BLaER1 treated with 17β-estradiol and CSF1 and Interleukin-3, amounts not matched to agents 10 nM and 100 nM (cell line): ENCODE measurements at regions not wholly inside any gene's neighbourhood (a gene's known extent, or its start where the extent isn't known, plus 50 kb on each side); places are given as distances from the start of the nearest gene placed in this dataset.

Experiments
- H3K27ac ChIP-seq, 11 experiments: shearing (Covaris generic); formaldehyde crosslinking; 2 replicates each; pipeline ENCODE4 v1.8.1; 2022
- H3K27me3 ChIP-seq, 11 experiments: shearing (Covaris generic); formaldehyde crosslinking; 2 replicates each; pipeline ENCODE4 v1.8.1; 2022
- H3K36me3 ChIP-seq, 11 experiments: shearing (Covaris generic); formaldehyde crosslinking; 2 replicates each; pipeline ENCODE4 v1.8.1; 2022
- H3K4me1 ChIP-seq, 10 experiments: shearing (Covaris generic); formaldehyde crosslinking; 2 replicates each; pipeline ENCODE4 v1.8.1; 2022
- H3K4me2 ChIP-seq, 11 experiments: shearing (Covaris generic); formaldehyde crosslinking; 2 replicates each; pipeline ENCODE4 v1.8.1; 2022
- H3K4me3 ChIP-seq, 10 experiments: shearing (Covaris generic); formaldehyde crosslinking; 2 replicates each; pipeline ENCODE4 v1.8.1; 2022
- H3K9ac ChIP-seq, 11 experiments: shearing (Covaris generic); formaldehyde crosslinking; 2 replicates each; pipeline ENCODE4 v1.8.1; 2022
- H3K9me3 ChIP-seq, 11 experiments: shearing (Covaris generic); formaldehyde crosslinking; replicated peaks in 1 of 11; 2 replicates each; pipeline ENCODE4 v1.8.1; 2022
- H4K20me1 ChIP-seq, 11 experiments: shearing (Covaris generic); formaldehyde crosslinking; 2 replicates each; pipeline ENCODE4 v1.8.1; 2022
- Cebpa-rat ChIP-seq, 11 experiments: shearing (Covaris generic); IDR thresholded peaks; 2 replicates each; pipeline ENCODE4 v1.8.1; 2022

GRCh38 chr9:38284588-38285051 is 107.9 kb upstream of the ALDH1B1 start:
- no peak overlapping the region for H3K4me2 ChIP-seq
- TF ChIP-seq Cebpa-rat (IDR thresholded peaks at IDR 0.05): no peak

DNA sequence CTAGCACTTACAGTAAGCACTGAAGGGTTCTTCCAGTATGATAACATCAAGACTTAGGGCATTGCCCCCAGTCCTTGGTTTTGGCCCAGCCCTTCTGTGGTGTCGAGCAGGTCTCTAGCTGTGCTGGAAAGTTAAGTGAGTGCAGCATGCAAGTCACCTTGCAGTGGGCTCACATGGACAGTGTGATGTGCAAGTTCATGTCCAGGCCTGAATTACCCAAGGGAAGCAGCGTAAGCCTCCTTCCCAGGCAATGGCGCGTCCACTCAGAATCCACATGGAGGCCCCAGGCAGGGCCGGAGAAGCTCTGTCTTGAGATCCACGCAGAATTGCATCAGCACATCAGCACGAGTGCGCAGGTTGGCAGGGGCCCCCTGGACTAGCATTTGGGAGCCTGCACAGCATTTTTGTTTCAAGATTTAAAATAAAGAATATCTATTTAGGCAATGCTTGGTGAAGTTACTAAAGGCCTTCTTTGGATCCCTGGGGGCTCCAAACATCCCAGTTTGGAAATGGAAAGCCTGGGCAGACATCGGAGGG is 108.4 kb upstream of the ALDH1B1 start:
- no peak overlapping the region for H3K4me3 ChIP-seq

More at GRCh38 chr9:38284588-38285051, 107.9 kb upstream of the ALDH1B1 start:
- no peaks in the 10 kb centered on the region for H3K9me3 ChIP-seq
- H3K27me3 ChIP-seq: no peaks in the 10 kb centered on the region
- H4K20me1 ChIP-seq: no peaks in the 10 kb centered on the region
- no peaks in the 10 kb centered on the region for H3K36me3 ChIP-seq
- no peak overlapping the region for H3K4me3 ChIP-seq
- H3K9ac ChIP-seq: no peak overlapping the region
- no peak overlapping the region for H3K27ac ChIP-seq
- H3K4me1 ChIP-seq: peaks cover 0 to 7% (median 0%) of the 10 kb centered on the region in 10 experiments; a peak in 5 of 20 replicates

DNA sequence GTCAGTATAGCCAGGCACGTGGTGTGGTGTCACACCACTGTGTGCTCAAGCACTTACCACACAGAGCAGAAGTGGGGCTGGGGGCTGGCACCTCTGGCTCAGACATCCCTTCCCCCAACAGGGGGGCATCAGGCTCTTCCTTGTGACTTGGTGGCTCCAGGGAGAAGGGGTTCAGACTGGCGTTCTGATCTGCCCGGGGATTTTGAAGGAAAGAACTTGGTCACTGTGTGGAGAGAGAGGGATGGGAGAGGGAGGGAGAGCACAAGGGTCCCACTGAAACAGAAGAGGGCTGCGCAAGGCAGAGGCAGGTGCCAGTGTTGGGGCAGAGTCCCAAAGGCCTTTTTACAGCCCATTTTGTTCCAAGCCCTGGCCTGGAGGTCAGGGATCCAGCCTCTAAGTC is 109.7 kb upstream of the ALDH1B1 start:
- H3K27me3 ChIP-seq: no peaks in the 10 kb centered on the region
- H4K20me1 ChIP-seq: no peaks in the 10 kb centered on the region
- no peak overlapping the region for H3K4me2 ChIP-seq
- no peak overlapping the region for H3K27ac ChIP-seq
- no peaks in the 10 kb centered on the region for H3K9me3 ChIP-seq
- no peak for TF ChIP-seq Cebpa-rat (IDR thresholded peaks at IDR 0.05)
- no peak overlapping the region for H3K4me3 ChIP-seq
- H3K36me3 ChIP-seq: no peaks in the 10 kb centered on the region
- H3K9ac ChIP-seq: no peak overlapping the region
- H3K4me1 ChIP-seq: peaks cover 0 to 25% (median 3%) of the 10 kb centered on the region in 10 experiments; a peak in 8 of 20 replicates

More for the DNA sequence above, 108.4 kb upstream of the ALDH1B1 start:
- no peak overlapping the region for H3K4me2 ChIP-seq
- no peak overlapping the region for H3K9ac ChIP-seq
- H4K20me1 ChIP-seq: no peaks in the 10 kb centered on the region
- TF ChIP-seq Cebpa-rat (IDR thresholded peaks at IDR 0.05): no peak
- no peaks in the 10 kb centered on the region for H3K36me3 ChIP-seq
- H3K27me3 ChIP-seq: no peaks in the 10 kb centered on the region
- no peak overlapping the region for H3K27ac ChIP-seq
- H3K4me1 ChIP-seq: peaks cover 0 to 12% (median 0%) of the 10 kb centered on the region in 10 experiments; a peak in 5 of 20 replicates
- H3K9me3 ChIP-seq: no peaks in the 10 kb centered on the region

DNA sequence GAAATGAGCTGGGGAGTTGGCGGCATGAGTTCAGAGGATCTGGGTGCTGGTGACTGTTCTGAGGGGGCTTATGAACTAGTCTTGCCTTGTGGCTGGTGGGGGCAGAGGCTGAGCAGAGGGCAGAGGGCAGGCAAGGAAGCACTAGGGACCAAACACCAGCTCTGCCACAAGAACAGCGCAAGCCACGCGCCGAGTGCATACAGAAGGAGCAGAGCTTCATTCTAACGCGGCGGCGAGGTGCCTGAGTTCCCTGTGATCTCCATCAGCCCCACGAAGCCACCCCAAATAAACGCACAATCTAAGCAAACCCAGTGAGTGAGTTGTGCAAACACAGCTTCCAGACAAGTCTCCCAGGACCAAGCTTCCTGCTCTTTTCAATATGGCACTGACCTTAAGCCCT is 110.6 kb upstream of the ALDH1B1 start:
- no peak overlapping the region for H3K4me2 ChIP-seq
- no peak overlapping the region for H3K4me3 ChIP-seq
- H3K9me3 ChIP-seq: no peaks in the 10 kb centered on the region
- no peaks in the 10 kb centered on the region for H4K20me1 ChIP-seq
- TF ChIP-seq Cebpa-rat (IDR thresholded peaks at IDR 0.05): no peak
- H3K4me1 ChIP-seq: peaks cover 0 to 32% (median 5%) of the 10 kb centered on the region in 10 experiments; a peak in 8 of 20 replicates
- no peaks in the 10 kb centered on the region for H3K36me3 ChIP-seq
- H3K9ac ChIP-seq: no peak overlapping the region
- H3K27me3 ChIP-seq: no peaks in the 10 kb centered on the region
- no peak overlapping the region for H3K27ac ChIP-seq

GRCh38 chr9:38281196-38281595 is 111.3 kb upstream of the ALDH1B1 start:
- no peak overlapping the region for H3K9ac ChIP-seq
- H3K9me3 ChIP-seq: no peaks in the 10 kb centered on the region
- no peaks in the 10 kb centered on the region for H3K36me3 ChIP-seq
- H3K27me3 ChIP-seq: no peaks in the 10 kb centered on the region
- no peak for TF ChIP-seq Cebpa-rat (IDR thresholded peaks at IDR 0.05)
- no peak overlapping the region for H3K4me2 ChIP-seq
- H3K27ac ChIP-seq: no peak overlapping the region
- no peak overlapping the region for H3K4me3 ChIP-seq
- H4K20me1 ChIP-seq: no peaks in the 10 kb centered on the region
- H3K4me1 ChIP-seq: peaks cover 0 to 32% (median 5%) of the 10 kb centered on the region in 10 experiments; a peak in 8 of 20 replicates

GRCh38 chr9:38280251-38280800 is 112.2 kb upstream of the ALDH1B1 start:
- H4K20me1 ChIP-seq: no peaks in the 10 kb centered on the region
- no peaks in the 10 kb centered on the region for H3K27me3 ChIP-seq
- TF ChIP-seq Cebpa-rat (IDR thresholded peaks at IDR 0.05): no peak
- H3K36me3 ChIP-seq: no peaks in the 10 kb centered on the region
- no peak overlapping the region for H3K4me3 ChIP-seq
- no peak overlapping the region for H3K9ac ChIP-seq
- peaks cover 0 to 32% (median 5%) of the 10 kb centered on the region in 10 experiments; a peak in 8 of 20 replicates for H3K4me1 ChIP-seq
- no peaks in the 10 kb centered on the region for H3K9me3 ChIP-seq
- peak overlapping the region in 2 of 11 experiments; percentile 7 to 26; a peak in 1 of 22 replicates for H3K4me2 ChIP-seq
- peak overlapping the region in 1 of 11 experiments; percentile 37; a peak in 2 of 22 replicates for H3K27ac ChIP-seq

DNA sequence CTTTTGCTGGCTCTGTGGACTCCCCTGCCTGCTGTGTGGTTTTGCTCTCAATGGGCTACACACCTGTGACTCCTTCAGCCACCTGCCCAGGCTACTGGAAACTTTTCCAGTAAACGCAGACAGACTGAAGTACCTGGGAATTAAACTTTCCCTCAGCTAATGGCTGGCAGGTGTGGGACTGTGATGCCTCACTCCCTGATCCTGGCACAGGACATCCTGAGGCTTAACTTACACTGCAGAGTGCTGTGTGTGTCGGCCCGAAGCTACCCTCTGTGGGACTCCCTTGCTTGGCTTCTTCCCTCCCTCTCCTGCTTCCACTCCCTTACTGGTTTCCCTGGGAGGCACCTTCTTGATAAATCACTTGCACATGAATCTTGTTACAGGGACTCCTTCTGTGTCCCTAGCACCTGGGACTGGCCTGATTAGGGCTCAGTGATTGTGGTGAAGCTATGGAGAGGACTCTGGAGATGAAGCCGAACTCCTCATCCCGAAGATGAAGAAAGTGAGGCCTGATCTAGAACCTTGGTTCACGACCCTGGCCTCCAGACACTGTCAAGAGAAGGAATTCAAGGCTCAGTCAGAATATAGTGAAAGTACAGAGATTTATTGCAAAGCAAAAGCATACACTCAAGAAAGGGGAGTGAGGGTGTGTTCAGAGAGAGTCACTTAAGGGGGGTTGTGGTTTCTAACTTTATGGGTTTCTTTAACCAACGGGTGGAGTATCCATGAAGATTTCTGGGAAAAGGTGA is 113.4 kb upstream of the ALDH1B1 start:
- no peaks in the 10 kb centered on the region for H4K20me1 ChIP-seq
- H3K9ac ChIP-seq: no peak overlapping the region
- no peaks in the 10 kb centered on the region for H3K36me3 ChIP-seq
- no peaks in the 10 kb centered on the region for H3K27me3 ChIP-seq
- no peak overlapping the region for H3K4me3 ChIP-seq
- no peak for TF ChIP-seq Cebpa-rat (IDR thresholded peaks at IDR 0.05)
- H3K4me2 ChIP-seq: peak overlapping the region in 2 of 11 experiments; percentile 7 to 12; a peak in 2 of 22 replicates
- no peaks in the 10 kb centered on the region for H3K9me3 ChIP-seq
- H3K27ac ChIP-seq: peak overlapping the region in 1 of 11 experiments; percentile 13; a peak in 1 of 22 replicates
- H3K4me1 ChIP-seq: peaks cover 0 to 32% (median 5%) of the 10 kb centered on the region in 10 experiments; a peak in 8 of 20 replicates

GRCh38 chr9:38278457-38278856 is 114.0 kb upstream of the ALDH1B1 start:
- H4K20me1 ChIP-seq: no peaks in the 10 kb centered on the region
- no peaks in the 10 kb centered on the region for H3K9me3 ChIP-seq
- H3K27ac ChIP-seq: no peak overlapping the region; a peak in 2 of 22 replicates
- H3K4me2 ChIP-seq: peak overlapping the region in 5 of 11 experiments; percentile 12 to 41 (median 23); a peak in 5 of 22 replicates
- no peak overlapping the region for H3K9ac ChIP-seq
- no peaks in the 10 kb centered on the region for H3K27me3 ChIP-seq
- no peak overlapping the region for H3K4me3 ChIP-seq
- TF ChIP-seq Cebpa-rat (IDR thresholded peaks at IDR 0.05): no peak
- no peaks in the 10 kb centered on the region for H3K36me3 ChIP-seq
- peaks cover 0 to 32% (median 5%) of the 10 kb centered on the region in 10 experiments; a peak in 8 of 20 replicates for H3K4me1 ChIP-seq

DNA sequence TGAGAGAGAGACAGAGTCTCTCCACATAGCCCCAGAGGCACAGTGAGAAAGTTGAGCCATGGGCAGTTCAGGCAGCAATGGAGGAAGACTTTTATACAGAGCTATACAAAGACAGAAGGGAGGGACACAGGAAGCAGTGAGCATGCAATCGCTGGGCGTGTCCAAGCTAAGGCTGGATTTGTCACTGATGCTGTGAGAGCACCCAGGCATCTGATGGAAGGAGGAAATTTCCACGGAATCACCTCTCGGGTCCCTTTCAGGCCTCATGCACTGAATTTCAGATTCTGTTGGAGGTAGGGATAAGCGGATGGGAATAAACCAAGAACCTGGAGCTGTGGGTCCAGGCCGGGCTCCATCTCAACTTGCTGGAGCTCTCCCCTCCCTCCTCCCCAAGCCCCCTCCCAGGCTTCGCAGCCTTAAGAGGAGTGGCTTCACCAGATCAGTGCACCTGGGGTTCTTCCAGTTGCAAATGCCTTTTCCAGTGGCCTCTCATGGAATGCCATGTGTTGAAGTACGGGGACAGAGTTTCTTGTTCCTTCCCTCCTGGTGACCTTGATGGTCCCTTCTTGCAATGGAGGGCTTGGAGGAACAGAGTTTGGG is 114.8 kb upstream of the ALDH1B1 start:
- Histone ChIP-seq H3K4me2 (peak overlapping the region in 4 of 11 experiments; percentile 20 to 41 (median 33); a peak in 7 of 22 replicates), H3K9me3 (no peaks in the 10 kb centered on the region), H3K27me3 (no peaks in the 10 kb centered on the region), H4K20me1 (no peaks in the 10 kb centered on the region), H3K9ac (no peak overlapping the region), H3K27ac (no peak overlapping the region; a peak in 2 of 22 replicates), H3K4me3 (no peak overlapping the region), H3K4me1 (peaks cover 0 to 32% (median 5%) of the 10 kb centered on the region in 10 experiments; a peak in 8 of 20 replicates), H3K36me3 (no peaks in the 10 kb centered on the region)
- no peak for TF ChIP-seq Cebpa-rat (IDR thresholded peaks at IDR 0.05)
